Neural progenitor cell (in vitro differentiated cells): ENCODE measurements at regions not wholly inside any gene's neighbourhood (a gene's known extent, or its start where the extent isn't known, plus 50 kb on each side); places are given as distances from the start of the nearest gene placed in this dataset.

Experiments used
- DNase-seq: peaks from one replicate; pipeline ENCODE4 v3.0.0-alpha.2; 2016; ENCODE audit warnings: low spot score
- H2AFZ ChIP-seq: fragments of 200-600 bp; sonication (generic); replicated peaks from 2 replicates; pipeline ENCODE4 v1.6.1; 2016; ENCODE audit warnings: antibody characterized with exemption
- H3F3A ChIP-seq: fragments of 200-600 bp; sonication (generic); 2 replicates; pipeline ENCODE4 v1.6.1; 2016; ENCODE audit warnings: antibody characterized with exemption, low read depth
- H3K27ac ChIP-seq: fragments of 200-600 bp; sonication (generic); 2 replicates; pipeline ENCODE4 v1.5.1; 2016; ENCODE audit warnings: mild to moderate bottlenecking
- H3K27me3 ChIP-seq: fragments of 200-600 bp; sonication (generic); 2 replicates; pipeline ENCODE4 v1.6.1; 2016; ENCODE audit warnings: mild to moderate bottlenecking, moderate library complexity
- H3K36me3 ChIP-seq: fragments of 200-600 bp; sonication (generic); 2 replicates; pipeline ENCODE4 v1.5.1; 2016
- H3K4me1 ChIP-seq: fragments of 200-600 bp; sonication (generic); 2 replicates; pipeline ENCODE4 v1.6.1; 2016; ENCODE audit warnings: mixed run types
- H3K4me2 ChIP-seq: fragments of 200-600 bp; sonication (generic); 2 replicates; pipeline ENCODE4 v1.6.1; 2016
- H3K4me3 ChIP-seq: fragments of 200-600 bp; sonication (generic); 2 replicates; pipeline ENCODE4 v1.5.1; 2016
- H3K79me2 ChIP-seq: fragments of 200-600 bp; sonication (generic); 2 replicates; pipeline ENCODE4 v1.6.1; 2016; ENCODE audit warnings: low read depth
- H3K9ac ChIP-seq: fragments of 200-600 bp; sonication (generic); 2 replicates; pipeline ENCODE4 v1.6.1; 2016
- H3K9me3 ChIP-seq: fragments of 200-600 bp; sonication (generic); 2 replicates; pipeline ENCODE4 v1.5.1; 2016; ENCODE audit warnings: low read depth
- H4K20me1 ChIP-seq: fragments of 200-600 bp; sonication (generic); 2 replicates; pipeline ENCODE4 v1.6.1; 2016; ENCODE audit warnings: low read depth
- H3K27ac Mint-ChIP-seq: 3 replicates; pipeline ENCODE4 v1.8.0; 2021; ENCODE audit warnings: mixed read lengths
- H3K27me3 Mint-ChIP-seq: 2 replicates; pipeline ENCODE4 v1.8.0; 2022; ENCODE audit warnings: low read depth, mild to moderate bottlenecking, inconsistent platforms, moderate library complexity, mixed read lengths; ENCODE audit not compliant: insufficient read depth
- H3K36me3 Mint-ChIP-seq: 3 replicates; pipeline ENCODE4 v1.8.0; 2021; ENCODE audit warnings: mixed read lengths
- H3K4me1 Mint-ChIP-seq: 3 replicates; pipeline ENCODE4 v1.8.0; 2021; ENCODE audit warnings: mixed read lengths
- H3K4me3 Mint-ChIP-seq: 3 replicates; pipeline ENCODE4 v1.8.0; 2021; ENCODE audit warnings: mild to moderate bottlenecking, moderate library complexity, mixed read lengths
- H3K9me3 Mint-ChIP-seq: 3 replicates; pipeline ENCODE4 v1.8.0; 2020; ENCODE audit warnings: mixed read lengths
- EZH2 ChIP-seq: fragments of 200-600 bp; sonication (generic); IDR thresholded peaks from 2 replicates; pipeline ENCODE4 v1.6.1; 2017; ENCODE audit warnings: antibody characterized with exemption, mild to moderate bottlenecking, moderate library complexity
- EZH2phosphoT487 ChIP-seq: fragments of 200-600 bp; sonication (generic); IDR thresholded peaks from 2 replicates; pipeline ENCODE4 v1.6.1; 2017; ENCODE audit warnings: antibody characterized with exemption
- TF ChIP-seq, protein P1 (sequence below): fragments of 200-600 bp; sonication (generic); IDR thresholded peaks from 2 replicates; pipeline ENCODE4 v1.5.1; 2017; ENCODE audit warnings: antibody characterized with exemption, mild to moderate bottlenecking

DNA sequence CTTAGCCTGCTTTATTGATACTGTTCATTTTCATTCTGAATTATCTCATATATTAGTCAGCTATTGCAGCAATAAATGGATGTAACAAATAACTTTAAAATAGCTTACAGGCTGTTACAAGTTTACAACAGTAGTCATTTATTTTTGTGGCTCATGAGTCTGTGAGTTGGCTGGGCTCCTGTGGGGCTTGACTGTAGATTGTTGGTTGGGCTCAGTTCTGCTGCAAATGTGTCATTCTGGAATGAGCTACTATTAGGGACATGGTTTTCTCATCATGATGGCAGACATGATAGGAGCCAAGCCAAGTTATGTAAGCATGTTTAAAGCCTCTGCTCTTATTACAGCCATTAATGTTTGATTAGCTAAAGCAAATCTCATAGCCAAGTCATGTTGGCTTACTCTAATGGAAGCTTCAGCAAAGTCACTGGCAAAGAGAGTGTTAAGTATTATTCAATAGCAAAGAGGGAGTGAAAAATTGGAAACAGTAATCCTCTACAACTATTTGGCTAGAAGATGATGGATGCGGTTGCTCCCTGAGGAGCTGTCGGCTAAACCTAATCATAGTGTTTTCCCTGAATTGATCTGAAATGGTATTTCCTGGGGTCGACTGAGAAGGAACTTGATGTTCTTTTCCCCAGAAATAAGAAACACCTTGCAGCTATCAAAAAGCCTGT, 391.3 kb downstream of the TDRD3 start:
- no peaks in the 10 kb centered on the region for H3K27me3 Mint-ChIP-seq
- Histone ChIP-seq H3K9me3 (no peaks in the 10 kb centered on the region), H4K20me1 (no peaks in the 10 kb centered on the region), H3K9ac (no peak overlapping the region), H3K4me2 (no peak overlapping the region), H3K27me3 (no peaks in the 10 kb centered on the region), H3K79me2 (no peaks in the 10 kb centered on the region), H3K27ac (no peak overlapping the region), H3K4me1 (no peaks in the 10 kb centered on the region), H3K36me3 (no peaks in the 10 kb centered on the region), H3K4me3 (no peak overlapping the region), H3F3A (no peaks in the 10 kb centered on the region), H2AFZ (no peak overlapping the region)
- no peak for TF ChIP-seq EZH2
- TF ChIP-seq EZH2phosphoT487 = no peak
- H3K4me3 Mint-ChIP-seq = no peak overlapping the region
- no peak overlapping the region for H3K27ac Mint-ChIP-seq
- H3K9me3 Mint-ChIP-seq = no peaks in the 10 kb centered on the region
- H3K36me3 Mint-ChIP-seq = no peaks in the 10 kb centered on the region
- no peaks in the 10 kb centered on the region for H3K4me1 Mint-ChIP-seq
- no peak for DNase-seq

GRCh38 chr13:60787083-60787482, 390.1 kb downstream of the TDRD3 start:
- no peaks in the 10 kb centered on the region for H4K20me1 ChIP-seq
- no peak overlapping the region for H3K27ac ChIP-seq
- no peaks in the 10 kb centered on the region for H3K9me3 ChIP-seq
- Mint-ChIP-seq H3K27ac (no peak overlapping the region), H3K9me3 (peaks cover 2% of the 10 kb centered on the region), H3K36me3 (no peaks in the 10 kb centered on the region), H3K4me1 (no peaks in the 10 kb centered on the region), H3K27me3 (no peaks in the 10 kb centered on the region), H3K4me3 (no peak overlapping the region)
- no peaks in the 10 kb centered on the region for H3K27me3 ChIP-seq
- H3F3A ChIP-seq = no peaks in the 10 kb centered on the region
- H3K79me2 ChIP-seq = no peaks in the 10 kb centered on the region
- no peak overlapping the region for H2AFZ ChIP-seq
- DNase-seq = no peak
- no peak overlapping the region for H3K4me3 ChIP-seq
- no peaks in the 10 kb centered on the region for H3K4me1 ChIP-seq
- TF ChIP-seq EZH2phosphoT487 = no peak
- TF ChIP-seq EZH2 = no peak
- TF ChIP-seq, protein P1, sequence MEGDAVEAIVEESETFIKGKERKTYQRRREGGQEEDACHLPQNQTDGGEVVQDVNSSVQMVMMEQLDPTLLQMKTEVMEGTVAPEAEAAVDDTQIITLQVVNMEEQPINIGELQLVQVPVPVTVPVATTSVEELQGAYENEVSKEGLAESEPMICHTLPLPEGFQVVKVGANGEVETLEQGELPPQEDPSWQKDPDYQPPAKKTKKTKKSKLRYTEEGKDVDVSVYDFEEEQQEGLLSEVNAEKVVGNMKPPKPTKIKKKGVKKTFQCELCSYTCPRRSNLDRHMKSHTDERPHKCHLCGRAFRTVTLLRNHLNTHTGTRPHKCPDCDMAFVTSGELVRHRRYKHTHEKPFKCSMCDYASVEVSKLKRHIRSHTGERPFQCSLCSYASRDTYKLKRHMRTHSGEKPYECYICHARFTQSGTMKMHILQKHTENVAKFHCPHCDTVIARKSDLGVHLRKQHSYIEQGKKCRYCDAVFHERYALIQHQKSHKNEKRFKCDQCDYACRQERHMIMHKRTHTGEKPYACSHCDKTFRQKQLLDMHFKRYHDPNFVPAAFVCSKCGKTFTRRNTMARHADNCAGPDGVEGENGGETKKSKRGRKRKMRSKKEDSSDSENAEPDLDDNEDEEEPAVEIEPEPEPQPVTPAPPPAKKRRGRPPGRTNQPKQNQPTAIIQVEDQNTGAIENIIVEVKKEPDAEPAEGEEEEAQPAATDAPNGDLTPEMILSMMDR = no peak
- no peak overlapping the region for H3K9ac ChIP-seq
- no peaks in the 10 kb centered on the region for H3K36me3 ChIP-seq
- H3K4me2 ChIP-seq = no peak overlapping the region

GRCh38 chr13:60772726-60773125, 375.7 kb downstream of the TDRD3 start:
- Histone ChIP-seq H3K4me3 (no peak overlapping the region), H3K27me3 (no peaks in the 10 kb centered on the region), H3K9ac (no peak overlapping the region), H3K79me2 (no peaks in the 10 kb centered on the region), H3F3A (no peaks in the 10 kb centered on the region), H4K20me1 (no peaks in the 10 kb centered on the region), H3K27ac (no peak overlapping the region), H3K4me2 (no peak overlapping the region), H3K4me1 (no peaks in the 10 kb centered on the region), H2AFZ (no peak overlapping the region), H3K9me3 (no peaks in the 10 kb centered on the region), H3K36me3 (no peaks in the 10 kb centered on the region)
- DNase-seq = no peak
- TF ChIP-seq EZH2phosphoT487 = no peak
- TF ChIP-seq, protein P1 = no peak
- TF ChIP-seq EZH2 = no peak
- H3K27ac Mint-ChIP-seq = no peak overlapping the region
- peaks cover 13% of the 10 kb centered on the region for H3K9me3 Mint-ChIP-seq
- H3K4me1 Mint-ChIP-seq = no peaks in the 10 kb centered on the region
- H3K36me3 Mint-ChIP-seq = no peaks in the 10 kb centered on the region
- H3K27me3 Mint-ChIP-seq = peaks cover 6% of the 10 kb centered on the region
- no peak overlapping the region for H3K4me3 Mint-ChIP-seq

DNA sequence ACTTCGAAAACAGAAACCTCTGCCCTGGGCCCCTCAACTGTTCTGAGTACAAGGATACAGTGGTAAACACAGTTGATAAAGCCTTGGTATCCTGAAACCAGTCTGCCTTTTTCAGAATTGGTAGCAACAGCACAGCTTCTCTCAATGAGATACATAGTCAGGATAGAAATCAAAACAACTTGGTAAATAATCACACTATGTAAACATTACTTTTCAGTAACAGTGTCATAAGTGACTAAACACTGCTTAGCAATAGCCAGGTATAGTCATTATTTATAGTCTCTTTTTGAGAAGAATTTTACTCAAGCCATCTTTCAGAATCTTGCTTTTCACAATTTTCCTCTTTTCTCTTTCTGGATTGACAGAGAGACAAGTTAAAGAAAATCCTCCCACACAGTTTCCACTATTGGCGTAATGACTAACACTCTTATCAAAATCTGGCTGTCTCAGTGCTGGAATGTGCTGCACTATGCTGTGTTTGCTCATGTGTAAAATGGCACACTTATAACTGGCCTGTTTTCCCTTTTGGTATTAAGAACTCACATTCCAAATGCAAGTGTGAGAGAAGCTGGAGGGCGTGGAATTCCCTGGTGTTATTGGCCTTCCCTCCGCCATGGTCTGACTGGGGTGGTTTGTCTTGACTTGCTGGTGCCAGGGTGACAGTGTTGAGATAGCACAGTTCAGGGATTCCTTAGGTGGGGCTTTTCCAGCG, 368.8 kb downstream of the TDRD3 start:
- DNase-seq = no peak
- peak overlapping the region; percentile 57 for H3K27ac Mint-ChIP-seq
- Histone ChIP-seq H3F3A (no peaks in the 10 kb centered on the region), H3K9me3 (no peaks in the 10 kb centered on the region), H3K9ac (no peak overlapping the region), H3K79me2 (no peaks in the 10 kb centered on the region), H4K20me1 (no peaks in the 10 kb centered on the region), H2AFZ (no peak overlapping the region), H3K27ac (no peak overlapping the region), H3K36me3 (no peaks in the 10 kb centered on the region), H3K4me2 (no peak overlapping the region), H3K27me3 (no peaks in the 10 kb centered on the region), H3K4me1 (no peaks in the 10 kb centered on the region), H3K4me3 (no peak overlapping the region)
- no peak overlapping the region for H3K4me3 Mint-ChIP-seq
- H3K36me3 Mint-ChIP-seq = peaks cover 8% of the 10 kb centered on the region
- TF ChIP-seq EZH2 (no peak), EZH2phosphoT487 (no peak)
- TF ChIP-seq, protein P1 = no peak
- H3K4me1 Mint-ChIP-seq = peaks cover 16% of the 10 kb centered on the region
- peaks cover 2% of the 10 kb centered on the region for H3K27me3 Mint-ChIP-seq
- peaks cover 25% of the 10 kb centered on the region for H3K9me3 Mint-ChIP-seq
